ENCODE measurements at regions not wholly inside any gene's neighbourhood (a gene's known extent, or its start where the extent isn't known, plus 50 kb on each side); places are given as distances from the start of the nearest gene placed in this dataset.
A peak's percentile ranks its signal among the peaks of the same experiment; 100 is the strongest.
"Not testable (repeated sequence)": the region's sequence is repeated elsewhere in the genome, so short reads cannot be mapped to it uniquely, and the experiment has no call there.

- Histone ChIP-seq H3K27ac (no peak overlapping the region), H3K4me3 (no peak overlapping the region)
Observed at GRCh38 chr15:69615736-69616135, 163.1 kb downstream of the RPLP1 start.

- H3K4me3 ChIP-seq: no peak overlapping the region
- no peak overlapping the region for H3K27ac ChIP-seq
Observed at GRCh38 chr15:69616558-69616957, 163.9 kb downstream of the RPLP1 start.

- not testable (repeated sequence) for H3K4me3 ChIP-seq, H3K27ac ChIP-seq
Observed at GRCh38 chr15:69617144-69617543, 164.5 kb downstream of the RPLP1 start.

- no peak overlapping the region for H3K4me3 ChIP-seq
- peak overlapping the region in 3 of 21 experiments; percentile 11 to 57 (median 41) for H3K27ac ChIP-seq
Observed at GRCh38 chr15:69623392-69624154, 171.0 kb downstream of the RPLP1 start.

GRCh38 chr15:69624155-69624520 is 171.5 kb downstream of the RPLP1 start:
- H3K4me3 ChIP-seq: no peak overlapping the region
- peak overlapping the region in 5 of 21 experiments; percentile 11 to 66 (median 41) for H3K27ac ChIP-seq

GRCh38 chr15:69624816-69625215 is 172.2 kb downstream of the RPLP1 start:
- Histone ChIP-seq H3K4me3 (no peak overlapping the region), H3K27ac (peak overlapping the region in 2 of 21 experiments; percentile 11 to 57)

GRCh38 chr15:69625328-69625727 is 172.7 kb downstream of the RPLP1 start:
- Histone ChIP-seq H3K4me3 (no peak overlapping the region), H3K27ac (no peak overlapping the region)

GRCh38 chr15:69626095-69627066 is 173.8 kb downstream of the RPLP1 start:
- H3K4me3 ChIP-seq: no peak overlapping the region
- no peak overlapping the region for H3K27ac ChIP-seq

GRCh38 chr15:69627548-69628158 is 175.0 kb downstream of the RPLP1 start:
- H3K4me3 ChIP-seq: no peak overlapping the region
- no peak overlapping the region for H3K27ac ChIP-seq

GRCh38 chr15:69628256-69629093 is 175.9 kb downstream of the RPLP1 start:
- Histone ChIP-seq H3K4me3 (no peak overlapping the region), H3K27ac (peak overlapping the region in 1 of 21 experiments; percentile 14)

GRCh38 chr15:69629631-69630161 is 177.1 kb downstream of the RPLP1 start:
- H3K4me3 ChIP-seq: no peak overlapping the region
- no peak overlapping the region for H3K27ac ChIP-seq

- Histone ChIP-seq H3K27ac (no peak overlapping the region), H3K4me3 (no peak overlapping the region)
Observed at GRCh38 chr15:69631005-69631404, 178.4 kb downstream of the RPLP1 start.

- Histone ChIP-seq H3K27ac (no peak overlapping the region), H3K4me3 (no peak overlapping the region)
Observed at GRCh38 chr15:69631978-69632377, 179.4 kb downstream of the RPLP1 start.

GRCh38 chr15:69634860-69635259 is 182.2 kb downstream of the RPLP1 start:
- Histone ChIP-seq H3K27ac (no peak overlapping the region), H3K4me3 (no peak overlapping the region)

- no peak overlapping the region for H3K27ac ChIP-seq
- no peak overlapping the region for H3K4me3 ChIP-seq
Observed at GRCh38 chr15:69636169-69636915, 183.7 kb downstream of the RPLP1 start.

GRCh38 chr15:69637818-69638217 is 185.2 kb downstream of the RPLP1 start:
- no peak overlapping the region for H3K27ac ChIP-seq
- no peak overlapping the region for H3K4me3 ChIP-seq

- H3K4me3 ChIP-seq: no peak overlapping the region
- no peak overlapping the region for H3K27ac ChIP-seq
Observed at GRCh38 chr15:69643476-69643875, 190.9 kb downstream of the RPLP1 start.

- H3K4me3 ChIP-seq: no peak overlapping the region
- H3K27ac ChIP-seq: no peak overlapping the region
Observed at GRCh38 chr15:69643971-69644370, 191.4 kb downstream of the RPLP1 start.

GRCh38 chr15:69644876-69645275 is 192.3 kb downstream of the RPLP1 start:
- Histone ChIP-seq H3K4me3 (no peak overlapping the region), H3K27ac (no peak overlapping the region)

Measured in skin epidermis (tissue), 12 donors.